Neural progenitor cell (in vitro differentiated cells): ENCODE measurements at regions not wholly inside any gene's neighbourhood (a gene's known extent, or its start where the extent isn't known, plus 50 kb on each side); places are given as distances from the start of the nearest gene placed in this dataset.

Experiments used
- EZH2 ChIP-seq: fragments of 200-600 bp; sonication (generic); IDR thresholded peaks from 2 replicates; pipeline ENCODE4 v1.6.1; 2017; ENCODE audit warnings: antibody characterized with exemption, mild to moderate bottlenecking, moderate library complexity
- EZH2phosphoT487 ChIP-seq: fragments of 200-600 bp; sonication (generic); IDR thresholded peaks from 2 replicates; pipeline ENCODE4 v1.6.1; 2017; ENCODE audit warnings: antibody characterized with exemption
- TF ChIP-seq, protein P1 (sequence below): fragments of 200-600 bp; sonication (generic); IDR thresholded peaks from 2 replicates; pipeline ENCODE4 v1.5.1; 2017; ENCODE audit warnings: antibody characterized with exemption, mild to moderate bottlenecking

- TF ChIP-seq, protein P1, sequence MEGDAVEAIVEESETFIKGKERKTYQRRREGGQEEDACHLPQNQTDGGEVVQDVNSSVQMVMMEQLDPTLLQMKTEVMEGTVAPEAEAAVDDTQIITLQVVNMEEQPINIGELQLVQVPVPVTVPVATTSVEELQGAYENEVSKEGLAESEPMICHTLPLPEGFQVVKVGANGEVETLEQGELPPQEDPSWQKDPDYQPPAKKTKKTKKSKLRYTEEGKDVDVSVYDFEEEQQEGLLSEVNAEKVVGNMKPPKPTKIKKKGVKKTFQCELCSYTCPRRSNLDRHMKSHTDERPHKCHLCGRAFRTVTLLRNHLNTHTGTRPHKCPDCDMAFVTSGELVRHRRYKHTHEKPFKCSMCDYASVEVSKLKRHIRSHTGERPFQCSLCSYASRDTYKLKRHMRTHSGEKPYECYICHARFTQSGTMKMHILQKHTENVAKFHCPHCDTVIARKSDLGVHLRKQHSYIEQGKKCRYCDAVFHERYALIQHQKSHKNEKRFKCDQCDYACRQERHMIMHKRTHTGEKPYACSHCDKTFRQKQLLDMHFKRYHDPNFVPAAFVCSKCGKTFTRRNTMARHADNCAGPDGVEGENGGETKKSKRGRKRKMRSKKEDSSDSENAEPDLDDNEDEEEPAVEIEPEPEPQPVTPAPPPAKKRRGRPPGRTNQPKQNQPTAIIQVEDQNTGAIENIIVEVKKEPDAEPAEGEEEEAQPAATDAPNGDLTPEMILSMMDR: no peak
- TF ChIP-seq EZH2: no peak
- no peak for TF ChIP-seq EZH2phosphoT487
Measured at GRCh38 chr2:195509551-195509950, 147.5 kb upstream of the SLC39A10 start.
